ENCODE measurements at regions not wholly inside any gene's neighbourhood (a gene's known extent, or its start where the extent isn't known, plus 50 kb on each side); places are given as distances from the start of the nearest gene placed in this dataset.

DNA sequence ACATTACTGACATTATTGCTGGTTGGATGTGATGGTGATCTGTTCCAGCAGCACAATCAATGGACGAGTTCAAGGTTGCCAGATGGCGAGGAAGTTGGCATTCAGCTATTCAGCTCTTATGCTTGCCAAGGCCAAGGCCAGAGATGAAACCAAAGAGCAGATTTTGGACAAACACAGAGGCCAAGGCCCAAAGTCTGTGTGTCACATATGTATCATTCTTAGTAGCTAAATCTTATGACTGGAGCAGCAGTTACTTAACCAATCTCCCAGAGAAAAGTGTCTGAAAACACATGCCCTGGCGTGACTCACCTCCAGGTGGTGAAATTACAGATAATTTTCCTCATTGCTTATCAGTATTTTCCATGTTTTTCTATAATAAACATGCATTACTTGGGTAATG, 189.0 kb upstream of the EGFLAM start:
- TF ChIP-seq POLR2A (IDR thresholded peaks at IDR 0.05) = no peak
- TF ChIP-seq, protein P1, sequence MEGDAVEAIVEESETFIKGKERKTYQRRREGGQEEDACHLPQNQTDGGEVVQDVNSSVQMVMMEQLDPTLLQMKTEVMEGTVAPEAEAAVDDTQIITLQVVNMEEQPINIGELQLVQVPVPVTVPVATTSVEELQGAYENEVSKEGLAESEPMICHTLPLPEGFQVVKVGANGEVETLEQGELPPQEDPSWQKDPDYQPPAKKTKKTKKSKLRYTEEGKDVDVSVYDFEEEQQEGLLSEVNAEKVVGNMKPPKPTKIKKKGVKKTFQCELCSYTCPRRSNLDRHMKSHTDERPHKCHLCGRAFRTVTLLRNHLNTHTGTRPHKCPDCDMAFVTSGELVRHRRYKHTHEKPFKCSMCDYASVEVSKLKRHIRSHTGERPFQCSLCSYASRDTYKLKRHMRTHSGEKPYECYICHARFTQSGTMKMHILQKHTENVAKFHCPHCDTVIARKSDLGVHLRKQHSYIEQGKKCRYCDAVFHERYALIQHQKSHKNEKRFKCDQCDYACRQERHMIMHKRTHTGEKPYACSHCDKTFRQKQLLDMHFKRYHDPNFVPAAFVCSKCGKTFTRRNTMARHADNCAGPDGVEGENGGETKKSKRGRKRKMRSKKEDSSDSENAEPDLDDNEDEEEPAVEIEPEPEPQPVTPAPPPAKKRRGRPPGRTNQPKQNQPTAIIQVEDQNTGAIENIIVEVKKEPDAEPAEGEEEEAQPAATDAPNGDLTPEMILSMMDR (IDR thresholded peaks at IDR 0.05) = no peak

Measured in thyroid gland (tissue), 4 donors.